ENCODE measurements at regions not wholly inside any gene's neighbourhood (a gene's known extent, or its start where the extent isn't known, plus 50 kb on each side); places are given as distances from the start of the nearest gene placed in this dataset.

GRCh38 chr21:27557356-27557755, 590.5 kb upstream of the ADAMTS5 start:
- peaks cover 8% of the 10 kb centered on the region for H3K9me3 Mint-ChIP-seq (ENCODE audit: unreplicated experiment)
- no peak overlapping the region for H3K27ac Mint-ChIP-seq (ENCODE audit: unreplicated experiment)
- intact Hi-C loops (cut with micrococcal nuclease; ENCODE audit: unreplicated experiment) = no loop called here
- H3K9me3 ChIP-seq = no peaks in the 10 kb centered on the region
- no peak for DNase-seq
- H3K36me3 Mint-ChIP-seq (ENCODE audit: insufficient read depth, unreplicated experiment) = no peaks in the 10 kb centered on the region
- no peaks in the 10 kb centered on the region for H3K27me3 Mint-ChIP-seq (ENCODE audit: insufficient read depth, unreplicated experiment)
- no TSS peak for BruUV-seq (replicated peaks)
- POLR2A ChIA-PET = no interaction called here
- CTCF ChIA-PET = no interaction called here
- no peaks in the 10 kb centered on the region for H3K27me3 ChIP-seq (replicated peaks; ENCODE audit: control insufficient read depth, insufficient read depth, low read length)
- H3K4me1 ChIP-seq = no peaks in the 10 kb centered on the region
- H3K4me3 ChIP-seq (ENCODE audit: low read depth, low read length) = no peak overlapping the region
- H3K36me3 ChIP-seq (ENCODE audit: control insufficient read depth, insufficient read depth, low read length) = no peaks in the 10 kb centered on the region
- H3K4me3 Mint-ChIP-seq (ENCODE audit: unreplicated experiment) = no peak overlapping the region
- no peaks in the 10 kb centered on the region for H3K4me1 Mint-ChIP-seq (ENCODE audit: low read depth, unreplicated experiment)
- TF ChIP-seq CTCF (IDR thresholded peaks at IDR 0.05; ENCODE audit: insufficient read depth in 1 of 2, low read depth in 1 of 2, low read length in 1 of 2, severe bottlenecking in 1 of 2, unreplicated experiment in 1 of 2) = no peak

- Histone ChIP-seq H3K4me3 (ENCODE audit: low read depth, low read length) (no peak overlapping the region), H3K9me3 (no peaks in the 10 kb centered on the region), H3K36me3 (ENCODE audit: control insufficient read depth, insufficient read depth, low read length) (no peaks in the 10 kb centered on the region), H3K27me3 (replicated peaks; ENCODE audit: control insufficient read depth, insufficient read depth, low read length) (no peaks in the 10 kb centered on the region), H3K4me1 (no peaks in the 10 kb centered on the region)
- no peak overlapping the region for H3K4me3 Mint-ChIP-seq (ENCODE audit: unreplicated experiment)
- peaks cover 18% of the 10 kb centered on the region for H3K9me3 Mint-ChIP-seq (ENCODE audit: unreplicated experiment)
- no TSS peak for BruUV-seq (replicated peaks)
- ChIA-PET POLR2A (no interaction called here), CTCF (no interaction called here)
- no peak for TF ChIP-seq CTCF (IDR thresholded peaks at IDR 0.05; ENCODE audit: insufficient read depth in 1 of 2, low read depth in 1 of 2, low read length in 1 of 2, severe bottlenecking in 1 of 2, unreplicated experiment in 1 of 2)
- H3K27ac Mint-ChIP-seq (ENCODE audit: unreplicated experiment) = no peak overlapping the region
- H3K27me3 Mint-ChIP-seq (ENCODE audit: insufficient read depth, unreplicated experiment) = no peaks in the 10 kb centered on the region
- no peak for DNase-seq
- no peaks in the 10 kb centered on the region for H3K4me1 Mint-ChIP-seq (ENCODE audit: low read depth, unreplicated experiment)
- intact Hi-C loops (cut with micrococcal nuclease; ENCODE audit: unreplicated experiment) = no loop called here
- no peaks in the 10 kb centered on the region for H3K36me3 Mint-ChIP-seq (ENCODE audit: insufficient read depth, unreplicated experiment)
Measured at GRCh38 chr21:27555996-27556395, 589.1 kb upstream of the ADAMTS5 start.

DNA sequence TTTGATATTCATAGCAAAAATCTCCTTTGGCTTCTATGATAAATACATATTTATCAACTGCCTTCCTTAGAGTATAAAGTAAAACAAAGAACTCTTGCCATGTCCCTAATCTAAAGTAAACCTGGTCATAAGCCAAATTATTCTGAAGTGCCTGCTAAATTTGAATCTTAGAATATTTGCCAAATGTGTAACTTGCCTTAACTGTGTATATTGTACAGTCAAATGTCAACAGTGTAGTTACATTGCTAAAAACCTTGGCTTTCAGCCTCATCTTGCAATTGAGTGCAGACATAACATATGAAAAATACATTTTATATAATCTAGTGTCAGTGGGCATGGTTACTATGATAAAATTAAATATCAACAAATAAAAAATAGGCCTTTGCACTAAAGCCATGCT, 583.4 kb upstream of the ADAMTS5 start:
- H3K27ac Mint-ChIP-seq (ENCODE audit: unreplicated experiment) = no peak overlapping the region
- Histone ChIP-seq H3K4me3 (ENCODE audit: low read depth, low read length) (no peak overlapping the region), H3K9me3 (no peaks in the 10 kb centered on the region), H3K27me3 (replicated peaks; ENCODE audit: control insufficient read depth, insufficient read depth, low read length) (no peaks in the 10 kb centered on the region), H3K36me3 (ENCODE audit: control insufficient read depth, insufficient read depth, low read length) (no peaks in the 10 kb centered on the region), H3K4me1 (no peaks in the 10 kb centered on the region)
- peaks cover 22% of the 10 kb centered on the region for H3K9me3 Mint-ChIP-seq (ENCODE audit: unreplicated experiment)
- POLR2A ChIA-PET = no interaction called here
- no peak for DNase-seq
- intact Hi-C loops (cut with micrococcal nuclease; ENCODE audit: unreplicated experiment) = no loop called here
- H3K27me3 Mint-ChIP-seq (ENCODE audit: insufficient read depth, unreplicated experiment) = no peaks in the 10 kb centered on the region
- no peak overlapping the region for H3K4me3 Mint-ChIP-seq (ENCODE audit: unreplicated experiment)
- H3K36me3 Mint-ChIP-seq (ENCODE audit: insufficient read depth, unreplicated experiment) = no peaks in the 10 kb centered on the region
- no TSS peak for BruUV-seq (replicated peaks)
- CTCF ChIA-PET = no interaction called here
- no peaks in the 10 kb centered on the region for H3K4me1 Mint-ChIP-seq (ENCODE audit: low read depth, unreplicated experiment)
- no peak for TF ChIP-seq CTCF (IDR thresholded peaks at IDR 0.05; ENCODE audit: insufficient read depth in 1 of 2, low read depth in 1 of 2, low read length in 1 of 2, severe bottlenecking in 1 of 2, unreplicated experiment in 1 of 2)

All from Caco-2 (cell line).